IMR-90 (cell line): ENCODE measurements at regions not wholly inside any gene's neighbourhood (a gene's known extent, or its start where the extent isn't known, plus 50 kb on each side); places are given as distances from the start of the nearest gene placed in this dataset.
A peak's percentile ranks its signal among the peaks of the same experiment; 100 is the strongest.

ENCODE experiments used
- ATAC-seq: fragments of 200-7000 bp; cut with Tn5 transposase; 2 replicates; pipeline ENCODE4 v1.9.1; 2020; ENCODE audit warnings: low read depth, mild to moderate bottlenecking, moderate library complexity
- BruUV-seq: library from RNA; stranded (reverse); fragments of 400-500 nt; replicated peaks from 2 replicates; lab custom pipeline; 2021; lab: Mats Ljungman, UMichigan
- CTCF ChIA-PET: fragments of 300-600 bp; formaldehyde crosslinking; extraction: SDS; loops from one replicate; lab custom pipeline; 2021; ENCODE audit warnings: antibody characterized with exemption; lab: Yijun Ruan, JAX
- POLR2A ChIA-PET: fragments of 300-600 bp; sonication (Branson Sonifier 250); formaldehyde crosslinking; loops from one replicate; lab custom pipeline; 2022; ENCODE audit warnings: antibody characterized with exemption; ENCODE audit not compliant: unreplicated experiment; lab: Charles Lee
- DNase-seq: peaks from one replicate; pipeline ENCODE4 v3.0.0; 2013
- H2AFZ ChIP-seq: replicated peaks from 2 replicates; pipeline ENCODE3; 2013; ENCODE audit warnings: low read length, mild to moderate bottlenecking; ENCODE audit not compliant: poor library complexity
- H2AK5ac ChIP-seq: 2 replicates; pipeline ENCODE4 v1.6.1; 2013; ENCODE audit warnings: low read depth, low read length, inconsistent platforms
- H2AK9ac ChIP-seq: replicated peaks from 2 replicates; pipeline ENCODE3; 2013; ENCODE audit warnings: mild to moderate bottlenecking, low read depth, low read length, moderate library complexity; ENCODE audit not compliant: poor library complexity
- H2BK120ac ChIP-seq: 2 replicates; pipeline ENCODE4 v1.6.1; 2013; ENCODE audit warnings: low read depth, low read length, inconsistent platforms
- H2BK15ac ChIP-seq: 3 replicates; pipeline ENCODE4 v1.6.1; 2013; ENCODE audit warnings: low read depth, low read length, inconsistent platforms
- H2BK20ac ChIP-seq: 2 replicates; pipeline ENCODE4 v1.6.1; 2013; ENCODE audit warnings: low read depth, mild to moderate bottlenecking, inconsistent platforms, low read length, moderate library complexity
- H2BK5ac ChIP-seq: 2 replicates; pipeline ENCODE4 v1.6.1; 2013; ENCODE audit warnings: mild to moderate bottlenecking, low read depth, low read length, inconsistent platforms; ENCODE audit not compliant: poor library complexity, severe bottlenecking
- H3K14ac ChIP-seq: replicated peaks from 2 replicates; pipeline ENCODE4 v1.6.1; 2013; ENCODE audit warnings: low read depth, low read length, inconsistent platforms
- H3K18ac ChIP-seq: 2 replicates; pipeline ENCODE4 v1.6.1; 2013; ENCODE audit warnings: low read depth, low read length, control low read depth
- H3K23ac ChIP-seq: 2 replicates; pipeline ENCODE4 v1.6.1; 2013; ENCODE audit warnings: low read depth, low read length, inconsistent platforms
- H3K27ac ChIP-seq: 2 replicates; pipeline ENCODE4 v1.5.1; 2013; ENCODE audit warnings: mild to moderate bottlenecking, control low read depth, low read length; ENCODE audit not compliant: insufficient read depth
- H3K27me3 ChIP-seq: 2 replicates; pipeline ENCODE4 v1.6.1; 2013; ENCODE audit warnings: low read length; ENCODE audit not compliant: control insufficient read depth, insufficient read depth
- H3K36me3 ChIP-seq: 2 replicates; pipeline ENCODE4 v1.6.1; 2013; ENCODE audit warnings: low read length, mixed read lengths; ENCODE audit not compliant: control insufficient read depth, insufficient read depth
- H3K4ac ChIP-seq: 2 replicates; pipeline ENCODE4 v1.6.1; 2013; ENCODE audit warnings: low read depth, low read length, inconsistent platforms
- H3K4me1 ChIP-seq: 2 replicates; pipeline ENCODE4 v1.6.1; 2013; ENCODE audit warnings: low read length, mixed read lengths; ENCODE audit not compliant: control insufficient read depth, insufficient read depth
- H3K4me2 ChIP-seq: 2 replicates; pipeline ENCODE4 v1.6.1; 2013; ENCODE audit warnings: low read depth, mild to moderate bottlenecking, control low read depth, low read length, moderate library complexity
- H3K4me3 ChIP-seq: 2 replicates; pipeline ENCODE4 v1.5.1; 2013; ENCODE audit warnings: low read depth, mild to moderate bottlenecking, control low read depth, low read length, moderate library complexity; ENCODE audit not compliant: insufficient read depth
- H3K56ac ChIP-seq: 2 replicates; pipeline ENCODE4 v1.6.1; 2013; ENCODE audit warnings: low read length, inconsistent platforms; ENCODE audit not compliant: insufficient read depth; ENCODE audit errors: extremely low read depth
- H3K79me1 ChIP-seq, 2 experiments: 2 replicates each; pipeline ENCODE4 v1.6.1; 2013; ENCODE audit warnings: low read length in 2 of 2, inconsistent platforms in 1 of 2, low read depth in 1 of 2
- H3K9ac ChIP-seq: 2 replicates; pipeline ENCODE4 v1.6.1; 2013; ENCODE audit warnings: low read depth, low read length, control low read depth
- H3K9me1 ChIP-seq: 2 replicates; pipeline ENCODE4 v1.6.1; 2013; ENCODE audit warnings: low read length, inconsistent platforms; ENCODE audit not compliant: insufficient read depth
- H3K9me3 ChIP-seq: 2 replicates; pipeline ENCODE4 v1.6.1; 2013; ENCODE audit warnings: low read length; ENCODE audit not compliant: control insufficient read depth, insufficient read depth
- H4K20me1 ChIP-seq: 2 replicates; pipeline ENCODE4 v1.6.1; 2013; ENCODE audit warnings: low read length, inconsistent platforms; ENCODE audit not compliant: insufficient read depth
- H4K5ac ChIP-seq: 2 replicates; pipeline ENCODE4 v1.6.1; 2013; ENCODE audit warnings: mild to moderate bottlenecking, low read depth, low read length, control low read depth
- H4K8ac ChIP-seq, 2 experiments: 2 replicates each; pipeline ENCODE4 v1.6.1; 2013; ENCODE audit warnings: low read depth in 2 of 2, low read length in 2 of 2, control low read depth in 1 of 2, inconsistent platforms in 1 of 2
- H4K91ac ChIP-seq: 2 replicates; pipeline ENCODE4 v1.6.1; 2013; ENCODE audit warnings: low read depth, low read length, inconsistent platforms; ENCODE audit not compliant: insufficient read depth
- BHLHE40 ChIP-seq: fragments of 150-350 bp; IDR thresholded peaks from 2 replicates; pipeline ENCODE4 v1.6.1; 2016; ENCODE audit warnings: mild to moderate bottlenecking, low read depth, low read length
- CEBPB ChIP-seq: IDR thresholded peaks from 2 replicates; pipeline ENCODE4 v1.6.1; 2012; ENCODE audit warnings: low read depth, low read length, improper control_type of control experiment
- CHD1 ChIP-seq: IDR thresholded peaks from 2 replicates; pipeline ENCODE4 v1.6.1; 2012; ENCODE audit warnings: low read depth, low read length, improper control_type of control experiment
- CTCF ChIP-seq: conservative IDR thresholded peaks from 2 replicates; pipeline ENCODE4 v1.5.1; 2012; ENCODE audit warnings: mild to moderate bottlenecking, low read depth, low read length, improper control_type of control experiment
- ELK1 ChIP-seq: fragments of 150-350 bp; IDR thresholded peaks from 2 replicates; pipeline ENCODE4 v1.6.1; 2016; ENCODE audit warnings: low read depth, mild to moderate bottlenecking, low read length, moderate library complexity, borderline replicate concordance
- FOS ChIP-seq: fragments of 150-350 bp; IDR thresholded peaks from 2 replicates; pipeline ENCODE4 v1.6.1; 2016; ENCODE audit warnings: low read depth, low read length
- MAFK ChIP-seq: IDR thresholded peaks from 2 replicates; pipeline ENCODE4 v1.6.1; 2012; ENCODE audit warnings: low read depth, low read length, improper control_type of control experiment
- MAZ ChIP-seq: IDR thresholded peaks from 2 replicates; pipeline ENCODE4 v1.6.1; 2012; ENCODE audit warnings: low read depth, mild to moderate bottlenecking, low read length, improper control_type of control experiment, moderate library complexity, borderline replicate concordance
- MXI1 ChIP-seq: IDR thresholded peaks from 2 replicates; pipeline ENCODE4 v1.6.1; 2012; ENCODE audit warnings: low read depth, mild to moderate bottlenecking, low read length, moderate library complexity, borderline replicate concordance
- NFE2L2 ChIP-seq: fragments of 150-350 bp; IDR thresholded peaks from 2 replicates; pipeline ENCODE4 v1.6.1; 2016; ENCODE audit warnings: low read depth, mild to moderate bottlenecking, low read length
- POLR2A ChIP-seq: IDR thresholded peaks from 2 replicates; pipeline ENCODE4 v1.6.1; 2012; ENCODE audit warnings: mild to moderate bottlenecking, low read depth, low read length
- RAD21 ChIP-seq: IDR thresholded peaks from 2 replicates; pipeline ENCODE4 v1.6.1; 2012; ENCODE audit warnings: low read length, improper control_type of control experiment
- RCOR1 ChIP-seq: IDR thresholded peaks from 2 replicates; pipeline ENCODE4 v1.6.1; 2012; ENCODE audit warnings: mild to moderate bottlenecking, low read length, improper control_type of control experiment; ENCODE audit not compliant: insufficient replicate concordance
- RFX5 ChIP-seq: IDR thresholded peaks from 2 replicates; pipeline ENCODE4 v1.8.0; 2012; ENCODE audit warnings: low read depth, mild to moderate bottlenecking, low read length, moderate library complexity
- SMC3 ChIP-seq: fragments of 150-350 bp; IDR thresholded peaks from 2 replicates; pipeline ENCODE4 v1.6.1; 2016; ENCODE audit warnings: low read depth, mild to moderate bottlenecking, antibody characterized with exemption, low read length, moderate library complexity
- USF2 ChIP-seq: fragments of 150-350 bp; IDR thresholded peaks from 2 replicates; pipeline ENCODE4 v1.6.1; 2017; ENCODE audit warnings: mild to moderate bottlenecking, antibody characterized with exemption, low read length, low read depth
- WGBS, 2 experiments: methylation state at CpG; one replicate each; pipeline versions ENCODE4 v1.1.5 to v1.1.7; 2013; ENCODE audit warnings: missing lambda C conversion rate in 2 of 2; ENCODE audit not compliant: insufficient read length in 1 of 2; ENCODE audit errors: extremely low coverage in 2 of 2; 5-methylcytosine and 5-hydroxymethylcytosine counted together
- dilution Hi-C: fragments of 300-500 bp; cut with HindIII; formaldehyde crosslinking; loops from one replicate; pipeline ENCODE4 v1.14.3; 2018; ENCODE audit warnings: low sequenced_read_pairs; ENCODE audit not compliant: unreplicated experiment
- in situ Hi-C: fragments of 300-500 bp; cut with MboI; formaldehyde crosslinking; loops from 3 replicates; pipeline ENCODE4 v1.14.3; 2019; ENCODE audit warnings: low sequenced_read_pairs, inconsistent platforms, mixed read lengths
- intact Hi-C: fragments of 100-400 bp; cut with micrococcal nuclease; formaldehyde crosslinking; loops from 2 replicates; pipeline ENCODE4 v1.10.0; 2022

- no peaks in the 10 kb centered on the region for H3K27me3 ChIP-seq
- no peak overlapping the region for H2BK15ac ChIP-seq
- H3K4me2 ChIP-seq = no peak overlapping the region
- no peak overlapping the region for H4K91ac ChIP-seq
- no peak overlapping the region for H3K18ac ChIP-seq
- H3K9me1 ChIP-seq = peaks cover 9% of the 10 kb centered on the region
- no CpG with 5 or more reads among the region's 3 CpGs for WGBS, 2 experiments
- DNase-seq (no peak), ATAC-seq (no peak)
- no peak overlapping the region for H2AFZ ChIP-seq
- in situ Hi-C loops (no loop called here), dilution Hi-C loops (no loop called here), intact Hi-C loops (no loop called here)
- no peaks in the 10 kb centered on the region for H3K9me3 ChIP-seq
- H2AK5ac ChIP-seq = no peak overlapping the region
- H3K79me1 ChIP-seq = no peaks in the 10 kb centered on the region
- H4K5ac ChIP-seq = peak overlapping the region; percentile 25; the same call in 1 of the 2 replicates
- H3K56ac ChIP-seq = no peak overlapping the region
- H3K9ac ChIP-seq = no peak overlapping the region
- H2AK9ac ChIP-seq = no peak overlapping the region
- no peaks in the 10 kb centered on the region for H3K36me3 ChIP-seq
- ChIA-PET POLR2A (no interaction called here), CTCF (no interaction called here)
- H2BK20ac ChIP-seq = peak overlapping the region; percentile 38; the same call in 1 of the 2 replicates
- no peak overlapping the region; the same call in 1 of the 2 replicates for H3K4ac ChIP-seq
- peaks cover 16% of the 10 kb centered on the region for H3K4me1 ChIP-seq
- TF ChIP-seq MXI1 (no peak), CEBPB (no peak), MAFK (no peak), BHLHE40 (no peak), RCOR1 (no peak), RFX5 (no peak), FOS (no peak), USF2 (no peak), CTCF (no peak), CHD1 (no peak), POLR2A (no peak), SMC3 (no peak), RAD21 (no peak), MAZ (no peak), NFE2L2 (no peak), ELK1 (no peak)
- H3K4me3 ChIP-seq = no peak overlapping the region
- H4K8ac ChIP-seq = peak overlapping the region in 1 of 2 experiments; percentile 55; a peak in 1 of 4 replicates
- no peak overlapping the region for H3K14ac ChIP-seq
- no peak overlapping the region for H2BK5ac ChIP-seq
- BruUV-seq = no TSS peak
- no peaks in the 10 kb centered on the region for H4K20me1 ChIP-seq
- no peak overlapping the region for H3K27ac ChIP-seq
- H3K23ac ChIP-seq = no peak overlapping the region
- H2BK120ac ChIP-seq = peak overlapping the region; percentile 6; the same call in 1 of the 2 replicates
Measured at GRCh38 chr6:105901583-105901982, 184.6 kb upstream of the PRDM1 start.
